ENCODE measurements at regions not wholly inside any gene's neighbourhood (a gene's known extent, or its start where the extent isn't known, plus 50 kb on each side); places are given as distances from the start of the nearest gene placed in this dataset.

- no peaks in the 10 kb centered on the region for H3K27me3 ChIP-seq (replicated peaks in 1 of 4; ENCODE audit: control insufficient read depth in 3 of 4, extremely low read depth in 1 of 4, insufficient read depth in 3 of 4, low read length in 3 of 4)
- no peak overlapping the region for H2AK5ac ChIP-seq (ENCODE audit: low read depth, low read length)
- no peak overlapping the region for H4K5ac ChIP-seq (ENCODE audit: insufficient read length, low read depth, low read length)
- no peak overlapping the region for H2BK15ac ChIP-seq (ENCODE audit: low read length)
- no peaks in the 10 kb centered on the region for H3K23me2 ChIP-seq (ENCODE audit: low read depth, low read length)
- H2BK12ac ChIP-seq (ENCODE audit: low read depth, low read length), result no peak overlapping the region
- TF ChIP-seq TAF1 (IDR thresholded peaks at IDR 0.05; ENCODE audit: low read depth, low read length) (no peak), BCL11A (IDR thresholded peaks at IDR 0.05; ENCODE audit: low read depth in 2 of 2, low read length in 2 of 2) (peak in 1 of 2 experiments; percentile 17), NANOG (IDR thresholded peaks at IDR 0.05; ENCODE audit: insufficient read depth, low read depth, low read length, poor library complexity, severe bottlenecking) (peak; percentile 78)
- H3K4me3 ChIP-seq (ENCODE audit: extremely low read depth in 1 of 4, insufficient read depth in 2 of 4, low read depth in 3 of 4, low read length in 4 of 4), result no peak overlapping the region
- no peak overlapping the region for H3K23ac ChIP-seq (ENCODE audit: insufficient read length)
- no peak overlapping the region for H4K8ac ChIP-seq (ENCODE audit: extremely low read depth, insufficient read depth, low read length)
- H3K14ac ChIP-seq (ENCODE audit: insufficient read length), result no peak overlapping the region
- H3K56ac ChIP-seq (replicated peaks; ENCODE audit: insufficient read length, low read depth, low read length), result no peak overlapping the region
- no peak overlapping the region for H2BK120ac ChIP-seq (replicated peaks; ENCODE audit: low read depth, low read length)
- H4K20me1 ChIP-seq (replicated peaks in 1 of 2; ENCODE audit: control insufficient read depth in 1 of 2, insufficient read depth in 2 of 2, low read length in 2 of 2), result no peaks in the 10 kb centered on the region
- no peak overlapping the region for H2BK5ac ChIP-seq (ENCODE audit: low read depth, low read length)
- H3K4me2 ChIP-seq (ENCODE audit: insufficient read depth in 1 of 2, low read depth in 2 of 2, low read length in 2 of 2), result peak overlapping the region in 1 of 2 experiments; percentile 17; a peak in 1 of 4 replicates
- FAIRE-seq (peak; percentile 48), DNase-seq (ENCODE audit: low read depth in 1 of 2, low spot score in 2 of 2) (no peak)
- H3K4ac ChIP-seq (replicated peaks; ENCODE audit: insufficient read length, low read depth, low read length), result no peak overlapping the region
- no peak overlapping the region for H3K9ac ChIP-seq (replicated peaks in 1 of 4; ENCODE audit: extremely low read depth in 1 of 4, low read depth in 3 of 4, low read length in 3 of 4)
- no peak overlapping the region for H4K91ac ChIP-seq (replicated peaks; ENCODE audit: insufficient read length, low read length)
- no peak overlapping the region for H3K27ac ChIP-seq (ENCODE audit: low read depth, low read length)
- H2BK20ac ChIP-seq (ENCODE audit: low read length), result no peak overlapping the region
- H3K4me1 ChIP-seq (replicated peaks in 1 of 4; ENCODE audit: control insufficient read depth in 3 of 4, insufficient read depth in 4 of 4, low read length in 3 of 4), result no peaks in the 10 kb centered on the region
- ChIA-PET POLR2A (ENCODE audit: partially characterized antibody) (no interaction called here), CTCF (ENCODE audit: partially characterized antibody) (no interaction called here)
- H3K79me1 ChIP-seq (ENCODE audit: low read depth, low read length), result no peaks in the 10 kb centered on the region
- no peak overlapping the region for H2AFZ ChIP-seq (ENCODE audit: low read length)
- H3K18ac ChIP-seq (ENCODE audit: extremely low read depth, low read length), result no peak overlapping the region
- H3K79me2 ChIP-seq (ENCODE audit: control insufficient read depth in 1 of 2, insufficient read depth in 2 of 2, low read length in 2 of 2), result no peaks in the 10 kb centered on the region
- no peaks in the 10 kb centered on the region for H3K36me3 ChIP-seq (ENCODE audit: control insufficient read depth in 2 of 4, insufficient read depth in 4 of 4, low read length in 3 of 4)
- no peaks in the 10 kb centered on the region for H3K9me3 ChIP-seq (ENCODE audit: insufficient read depth in 2 of 2, low read depth in 1 of 2, low read length in 1 of 2)
Observed at GRCh38 chr4:32133734-32134133, 1413.6 kb downstream of the PCDH7 start.
